Activated naive CD8-positive, alpha-beta T cell treated with anti-CD3 and anti-CD28 coated beads, Interleukin-2, amount 50 U/mL, for 16 hours (primary cell): ENCODE measurements at regions not wholly inside any gene's neighbourhood (a gene's known extent, or its start where the extent isn't known, plus 50 kb on each side); places are given as distances from the start of the nearest gene placed in this dataset.
"Not testable (repeated sequence)": the region's sequence is repeated elsewhere in the genome, so short reads cannot be mapped to it uniquely, and the experiment has no call there.

Source experiments
- DNase-seq: peaks from one replicate; pipeline ENCODE4 v3.0.0-alpha.2; 2020; ENCODE audit warnings: low read depth, low spot score

DNA sequence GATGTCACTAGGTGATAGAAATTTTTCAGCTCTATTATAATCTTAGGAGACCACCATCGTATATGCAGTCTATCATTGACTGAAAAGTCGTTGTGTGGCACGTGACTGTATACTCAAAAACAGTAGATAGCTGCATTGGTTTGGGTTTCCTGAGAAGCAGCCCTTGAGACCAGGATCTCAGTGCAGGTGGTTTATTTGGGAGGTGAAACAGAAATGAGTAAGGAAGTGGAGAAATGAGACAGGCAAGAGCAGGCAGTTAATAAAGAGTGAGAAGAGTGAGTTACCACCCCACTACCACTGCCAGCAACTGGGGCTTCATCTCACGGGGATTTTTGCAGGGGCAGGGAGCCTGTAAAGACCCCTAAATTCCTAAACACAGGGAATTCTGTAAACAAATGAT lies 221.0 kb downstream of the SHQ1 start:
- DNase-seq = no peak

DNA sequence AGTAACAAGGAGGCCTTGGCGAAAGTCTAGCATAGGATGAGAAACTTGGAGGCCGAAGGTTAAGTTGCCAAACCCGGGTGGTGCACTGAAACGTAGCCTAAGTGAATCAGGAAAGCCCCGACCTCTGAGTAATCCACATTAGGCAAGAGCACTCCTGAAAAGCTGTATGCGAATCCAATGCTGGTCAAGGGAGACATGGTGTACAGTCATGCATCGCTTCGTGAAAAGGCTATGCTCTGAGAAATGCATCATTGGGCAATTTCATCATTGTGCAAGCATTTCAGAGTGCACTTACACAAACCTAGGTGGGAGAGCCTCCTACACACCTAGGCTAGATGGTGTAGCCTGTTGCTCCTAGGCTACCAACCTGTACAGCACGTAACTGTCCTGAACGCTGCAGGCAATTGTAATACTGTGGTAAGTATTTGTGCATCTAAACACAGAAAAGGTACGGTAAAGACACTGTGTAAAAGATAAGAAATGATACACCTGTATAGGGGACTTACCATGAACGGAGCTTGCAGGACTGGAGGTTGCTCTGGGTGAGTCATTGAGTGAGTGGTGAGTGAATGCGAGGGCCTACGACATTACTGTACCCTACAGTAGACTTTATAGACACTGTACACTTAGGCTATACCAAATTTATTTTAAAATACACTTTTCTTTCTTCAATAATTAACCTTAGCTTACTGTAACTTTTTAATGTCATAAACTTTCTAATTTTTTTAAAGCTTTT lies 222.5 kb downstream of the SHQ1 start:
- DNase-seq = no peak

DNA sequence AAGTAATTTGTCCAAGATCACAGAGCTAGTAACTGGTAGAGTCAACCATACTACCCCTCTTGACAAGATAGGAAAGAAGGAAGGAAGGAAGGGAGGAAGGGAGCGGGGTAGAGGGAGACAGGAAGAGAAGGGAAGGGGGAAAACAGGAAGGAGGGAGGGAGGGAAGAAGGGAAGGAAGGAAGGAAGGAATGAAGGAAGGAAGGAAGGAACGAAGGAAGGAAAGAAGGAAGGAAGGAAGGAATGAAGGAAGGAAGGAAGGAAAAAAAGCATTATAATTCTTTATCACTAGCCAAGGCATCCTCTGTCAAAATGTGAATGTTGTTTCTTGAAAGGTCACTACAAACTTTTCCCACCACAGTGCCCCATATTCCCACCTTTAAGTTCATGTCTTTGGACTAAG lies 223.6 kb downstream of the SHQ1 start:
- DNase-seq = no peak

DNA sequence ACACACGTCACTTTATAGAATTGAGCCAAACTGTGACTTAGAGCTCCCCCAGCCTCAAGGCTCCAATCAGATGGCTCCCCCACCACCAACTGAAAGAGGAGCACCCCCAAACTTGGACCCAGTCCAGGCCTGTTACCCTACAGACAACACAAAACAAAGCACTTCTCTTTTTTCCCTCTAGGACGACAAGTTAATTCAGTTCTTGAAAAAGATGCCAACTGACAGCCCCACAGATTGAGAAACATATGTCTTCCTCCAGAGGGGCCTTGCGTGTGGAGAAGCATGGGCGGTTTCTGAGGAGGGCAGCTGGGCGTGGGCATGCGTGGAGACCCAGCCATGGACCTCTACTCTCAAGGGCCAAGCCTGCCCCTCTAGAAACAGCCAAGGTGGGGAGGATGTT lies 229.5 kb downstream of the SHQ1 start:
- no peak for DNase-seq

DNA sequence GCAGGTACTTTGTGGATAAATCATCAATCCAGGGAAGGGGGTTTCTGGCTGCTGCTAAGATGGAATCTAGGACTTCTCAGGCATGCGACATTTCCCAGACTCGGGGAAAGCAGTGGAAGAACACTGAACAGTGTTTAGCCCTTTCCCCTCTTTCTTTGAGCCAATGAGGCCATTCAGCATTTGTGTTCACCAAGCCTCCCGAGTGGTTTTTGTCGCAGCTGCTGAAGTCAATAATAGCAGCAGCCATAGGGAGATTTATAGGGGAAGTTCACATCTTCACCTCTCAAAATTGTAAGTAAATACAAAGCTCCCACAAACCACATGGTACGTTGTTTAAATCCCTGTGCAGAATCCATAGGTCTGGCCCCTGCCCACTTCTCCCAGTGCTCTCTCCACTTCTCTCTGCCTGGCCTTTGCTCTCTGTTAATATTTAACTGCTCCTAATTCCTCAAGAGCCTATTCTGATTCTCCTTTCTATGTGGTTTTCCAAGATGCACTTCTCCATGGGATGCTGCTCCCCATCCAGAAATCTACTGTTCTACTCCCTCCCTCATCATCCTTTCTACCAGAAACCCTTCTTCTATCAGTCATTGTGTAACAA lies 230.7 kb downstream of the SHQ1 start:
- DNase-seq = no peak

DNA sequence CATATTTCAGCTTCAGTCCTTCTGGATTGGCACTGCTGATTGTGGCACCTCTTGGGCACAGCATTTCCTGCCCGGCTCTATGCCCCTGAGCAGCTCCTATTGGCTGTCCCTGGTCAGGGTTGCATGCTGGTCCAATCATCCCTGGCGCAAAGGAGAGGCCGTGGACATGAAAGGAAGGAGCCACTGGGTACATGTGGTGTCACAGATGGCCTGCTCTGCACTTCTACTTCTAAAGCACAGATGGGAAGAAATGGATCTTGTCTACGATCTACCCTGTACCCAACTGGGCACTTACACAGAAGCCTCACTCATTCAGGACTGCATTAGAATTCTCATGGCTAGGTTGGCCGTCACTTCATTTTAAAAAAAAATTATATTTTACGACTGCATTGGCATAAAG lies 232.5 kb downstream of the SHQ1 start:
- DNase-seq = no peak

DNA sequence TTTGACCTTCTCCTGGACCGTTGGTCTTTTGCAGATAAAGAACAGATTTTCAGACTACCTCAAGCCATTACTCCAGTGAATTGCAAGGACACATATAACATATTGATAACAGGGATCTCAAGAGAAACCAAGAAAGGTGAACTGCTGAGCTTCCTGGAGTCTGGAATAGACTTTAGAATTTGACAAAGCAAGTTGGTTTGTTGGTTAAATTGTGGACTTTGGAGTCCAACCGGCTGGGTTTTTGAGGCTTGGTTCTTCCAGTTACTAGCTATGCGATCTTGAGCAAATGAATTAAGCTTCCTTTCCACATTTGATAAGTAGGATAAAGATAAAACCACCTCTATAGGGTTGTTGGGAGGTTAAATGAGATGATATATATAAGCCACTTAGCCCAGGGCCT lies 233.1 kb downstream of the SHQ1 start:
- no peak for DNase-seq

DNA sequence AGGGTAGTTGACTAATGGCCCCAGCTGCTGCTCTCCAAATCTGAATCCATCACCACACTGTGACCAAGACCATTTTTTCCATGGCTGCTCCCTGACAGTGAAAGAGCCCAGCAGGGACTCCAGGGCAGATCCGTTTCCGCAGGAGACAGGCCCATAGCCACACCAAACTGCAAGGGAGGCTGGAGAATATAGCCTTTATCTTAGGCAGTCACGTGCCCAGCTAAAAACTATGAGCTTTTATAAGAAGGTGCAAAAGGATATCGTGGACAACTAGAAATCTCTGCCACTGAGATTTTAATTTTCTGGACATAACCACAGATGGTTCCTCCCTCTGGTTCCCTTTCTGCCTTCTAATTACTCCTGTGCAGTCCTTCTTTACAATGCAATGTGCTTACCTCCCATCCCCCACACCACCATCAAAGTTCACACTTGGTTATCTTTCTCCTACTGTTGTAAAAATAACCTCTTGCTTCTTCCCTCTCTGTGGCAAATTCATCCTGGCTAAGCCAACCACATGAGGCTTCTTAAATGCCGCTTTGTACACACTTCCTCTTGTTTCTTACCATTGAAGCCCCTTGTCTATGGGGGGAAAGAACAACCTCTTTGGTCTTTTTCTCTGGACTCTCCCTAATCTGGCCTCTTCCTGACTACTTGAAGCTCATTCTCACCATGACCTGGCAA lies 233.7 kb downstream of the SHQ1 start:
- DNase-seq = no peak

DNA sequence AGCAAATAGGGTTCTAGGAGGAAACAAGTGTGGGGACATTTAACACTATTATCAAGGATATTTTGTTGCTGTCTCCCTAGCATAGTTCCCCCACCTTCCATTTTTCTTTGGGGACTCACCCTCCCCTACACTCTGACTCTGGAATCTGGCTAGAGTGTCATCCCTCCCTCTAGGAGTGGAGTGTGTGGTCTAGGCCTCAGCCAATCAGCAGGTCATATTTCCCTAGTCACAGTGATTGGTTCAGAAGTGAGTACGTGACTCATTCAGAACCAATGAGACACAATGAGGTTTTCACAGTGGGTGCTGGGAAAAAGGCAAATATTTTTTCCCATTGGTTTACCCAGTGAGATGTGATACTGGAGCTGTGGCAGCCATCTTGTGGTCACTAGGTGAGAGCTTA lies 234.4 kb downstream of the SHQ1 start:
- no peak for DNase-seq

DNA sequence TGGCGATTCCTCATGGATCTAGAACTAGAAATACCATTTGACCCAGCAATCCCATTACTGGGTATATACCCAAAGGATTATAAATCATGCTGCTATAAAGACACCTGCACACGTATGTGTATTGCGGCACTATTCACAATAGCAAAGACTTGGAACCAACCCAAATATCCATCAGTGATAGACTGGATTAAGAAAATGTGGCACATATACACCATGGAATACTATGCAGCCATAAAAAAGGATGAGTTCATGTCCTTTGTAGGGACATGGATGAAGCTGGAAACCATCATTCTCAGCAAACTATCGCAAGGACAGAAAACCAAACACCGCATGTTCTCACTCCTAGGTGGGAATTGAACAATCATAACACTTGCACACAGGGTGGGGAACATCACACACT lies 239.1 kb downstream of the SHQ1 start:
- DNase-seq = not testable (repeated sequence)

DNA sequence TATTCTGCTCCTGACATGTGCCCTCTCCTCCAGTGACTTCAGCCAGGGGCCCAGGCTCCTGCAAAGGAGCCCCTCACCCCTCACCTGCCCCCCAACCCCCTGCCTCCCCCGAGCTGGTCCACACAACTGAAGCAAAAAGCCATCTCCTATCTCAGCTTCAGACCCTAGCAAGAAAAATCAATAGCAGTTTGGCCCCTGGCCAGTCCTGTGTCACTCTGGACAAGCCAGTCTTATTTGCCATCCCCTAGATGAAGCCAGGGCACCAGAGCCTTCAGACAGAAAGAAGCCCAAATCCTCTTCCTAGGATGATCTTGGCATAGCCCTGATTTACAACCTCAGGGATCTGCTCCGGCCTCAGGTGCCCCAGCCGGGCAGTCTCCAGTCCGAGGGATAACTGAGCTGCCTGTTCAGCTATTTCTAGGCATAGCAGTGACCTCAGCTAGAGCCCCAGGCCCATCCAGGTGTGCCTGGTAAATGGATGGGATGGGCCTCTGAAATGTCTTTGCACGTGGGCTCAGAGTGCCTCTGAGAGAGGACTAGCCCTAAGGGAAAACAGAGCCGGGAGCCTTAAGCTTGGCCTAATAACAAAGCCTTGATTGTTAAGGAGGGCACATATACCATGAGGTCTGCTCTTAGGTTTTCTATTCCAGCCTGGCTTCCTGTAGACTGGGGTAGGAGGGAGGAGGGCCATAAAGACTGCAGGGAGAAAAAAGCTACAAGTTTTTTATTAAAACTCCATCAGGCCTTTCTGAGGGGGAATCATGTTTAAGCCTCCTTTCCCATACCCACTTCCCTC lies 242.0 kb downstream of the SHQ1 start:
- DNase-seq = no peak

DNA sequence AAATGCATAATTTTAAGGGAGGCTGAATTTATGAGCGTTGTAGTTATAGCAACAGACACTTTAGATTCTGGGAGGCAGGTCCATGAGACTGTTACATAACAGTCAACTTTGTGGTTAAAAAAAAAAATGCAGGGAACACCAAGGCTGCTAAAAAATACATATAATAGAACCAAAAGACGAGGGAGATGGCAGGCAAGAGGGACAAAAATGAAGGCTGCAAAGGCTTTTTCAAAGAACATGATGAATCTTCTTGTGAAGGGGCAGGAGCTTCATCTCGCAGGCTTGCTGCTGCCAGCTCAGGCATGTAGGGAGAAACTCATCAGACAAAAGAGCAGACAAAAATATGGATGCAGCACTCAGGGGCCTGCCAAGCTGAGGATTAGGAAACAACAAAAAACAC lies 243.9 kb downstream of the SHQ1 start:
- no peak for DNase-seq

DNA sequence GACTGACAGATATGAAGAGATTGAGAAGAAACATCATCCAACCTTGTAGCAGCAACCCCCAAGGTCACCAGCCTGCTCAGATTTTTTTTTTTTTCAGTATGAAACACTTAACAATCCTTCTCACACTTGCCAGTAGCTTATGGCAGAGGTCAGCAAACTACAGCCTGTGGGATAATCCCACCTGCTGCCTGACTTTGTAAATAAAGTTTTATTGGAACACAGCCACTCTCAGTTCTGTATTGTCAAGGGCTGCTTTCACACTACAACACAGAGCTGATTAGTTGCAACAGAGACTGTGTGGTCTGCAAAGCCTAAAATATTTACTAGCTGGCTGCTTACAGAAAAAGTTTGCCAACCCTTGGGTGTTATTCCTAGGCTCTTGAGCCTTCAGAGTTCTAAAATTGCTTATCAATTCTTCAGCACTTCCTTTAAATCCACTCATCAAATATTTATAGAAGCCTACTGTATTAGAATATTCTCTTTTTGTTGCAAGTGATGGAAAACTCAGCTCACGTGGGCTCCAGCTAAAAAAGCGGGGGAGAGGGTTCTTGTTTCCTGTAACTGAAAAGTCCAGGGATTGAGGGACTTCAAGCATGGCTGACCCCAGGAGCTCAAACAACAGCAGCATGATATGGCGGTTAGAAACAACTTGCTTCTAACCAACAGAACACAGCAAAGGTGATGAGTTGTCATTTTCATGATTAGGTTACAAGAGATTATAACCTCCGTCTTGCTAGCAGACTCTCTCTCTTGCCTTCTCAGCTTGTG lies 246.1 kb downstream of the SHQ1 start:
- DNase-seq = no peak

DNA sequence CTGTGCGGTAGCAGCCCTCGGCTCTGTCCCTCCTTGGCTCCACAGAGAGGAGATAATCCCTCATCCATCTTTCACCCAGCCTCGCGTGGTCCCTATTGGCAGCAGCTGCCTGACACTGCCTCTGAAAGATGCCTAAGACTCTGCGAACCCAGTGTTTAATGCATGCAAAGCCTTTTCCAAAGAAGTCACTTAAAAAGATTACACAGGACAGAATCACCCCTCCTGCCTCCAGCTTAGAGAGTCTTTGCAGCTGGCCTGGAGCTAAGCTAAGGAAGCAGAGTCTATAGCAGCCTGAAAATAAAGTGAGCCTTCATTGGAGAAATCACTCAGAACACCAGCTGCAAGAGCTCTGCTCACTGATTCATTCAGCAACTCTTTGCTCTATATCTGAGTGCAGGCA lies 247.2 kb downstream of the SHQ1 start:
- no peak for DNase-seq

DNA sequence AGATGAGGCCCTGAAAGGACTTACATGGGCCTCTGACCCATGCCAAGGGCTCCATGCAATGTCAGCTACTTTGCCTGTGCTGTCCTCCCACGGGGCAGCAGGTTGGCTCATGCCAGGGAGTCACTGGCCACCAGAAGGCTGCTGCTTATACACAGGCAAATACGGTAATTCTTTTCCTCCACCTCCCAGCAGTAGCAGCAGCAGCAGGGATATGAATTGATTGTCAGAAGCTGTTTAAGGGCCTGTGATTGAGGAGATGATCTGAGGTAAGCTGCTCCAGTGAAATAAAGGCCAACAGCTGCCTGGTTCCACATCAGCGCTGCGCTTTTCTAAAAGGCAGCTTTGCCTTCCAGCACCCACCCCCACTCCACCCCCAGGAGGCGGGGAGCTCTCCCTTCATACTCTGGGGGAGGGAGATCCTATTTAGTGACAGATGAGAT lies 250.5 kb downstream of the SHQ1 start:
- no peak for DNase-seq

DNA sequence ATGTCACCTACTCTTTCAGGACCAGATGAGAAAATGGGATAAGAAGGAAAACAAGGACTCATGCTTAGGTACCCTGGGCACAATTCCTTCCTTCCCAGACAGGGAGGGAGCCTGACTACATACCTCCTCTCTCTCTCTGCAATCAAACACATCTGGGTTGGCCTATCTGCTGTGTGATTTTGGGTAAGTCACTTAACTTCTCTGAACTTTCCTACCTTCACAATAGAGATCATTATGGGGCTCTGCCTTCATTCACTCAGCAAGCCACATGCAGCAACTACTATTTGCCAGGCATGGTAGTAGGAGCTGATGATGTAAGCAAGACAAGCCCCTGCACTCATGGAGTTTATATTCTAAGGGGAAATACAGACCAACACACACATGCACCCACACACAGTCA lies 251.2 kb downstream of the SHQ1 start:
- DNase-seq = no peak

DNA sequence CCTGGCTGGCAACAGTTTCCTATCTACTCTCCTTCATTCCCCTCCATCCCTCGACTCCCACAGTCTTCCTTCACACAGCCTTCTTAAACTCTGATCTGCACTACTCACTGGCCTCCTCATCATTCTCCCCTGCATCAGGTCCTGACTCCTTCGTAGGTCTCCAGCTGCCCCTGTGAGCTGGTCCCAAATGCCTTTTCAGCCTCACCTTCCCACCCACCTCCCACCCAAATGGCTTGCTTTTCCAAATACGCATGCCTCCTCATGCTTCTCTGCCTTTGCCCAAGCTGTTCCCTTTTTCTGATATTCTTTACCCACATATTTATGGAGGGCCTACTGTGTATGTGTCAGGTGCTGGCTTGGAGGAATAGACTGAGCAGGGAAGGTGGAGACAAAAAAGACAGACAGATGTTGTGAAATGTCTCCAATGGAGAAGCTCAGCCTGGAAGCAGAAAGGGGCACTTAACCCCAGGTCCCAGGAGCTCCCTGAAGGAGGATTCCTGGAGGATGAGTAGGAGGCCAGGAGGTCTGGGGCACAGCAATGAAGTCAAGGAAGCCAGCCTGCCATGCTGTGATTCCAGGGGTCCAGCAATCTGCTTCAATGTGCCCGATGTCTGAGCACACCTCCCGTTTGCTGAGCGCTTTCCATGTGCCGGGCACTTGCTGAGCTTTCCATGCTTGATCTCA lies 252.2 kb downstream of the SHQ1 start:
- no peak for DNase-seq

DNA sequence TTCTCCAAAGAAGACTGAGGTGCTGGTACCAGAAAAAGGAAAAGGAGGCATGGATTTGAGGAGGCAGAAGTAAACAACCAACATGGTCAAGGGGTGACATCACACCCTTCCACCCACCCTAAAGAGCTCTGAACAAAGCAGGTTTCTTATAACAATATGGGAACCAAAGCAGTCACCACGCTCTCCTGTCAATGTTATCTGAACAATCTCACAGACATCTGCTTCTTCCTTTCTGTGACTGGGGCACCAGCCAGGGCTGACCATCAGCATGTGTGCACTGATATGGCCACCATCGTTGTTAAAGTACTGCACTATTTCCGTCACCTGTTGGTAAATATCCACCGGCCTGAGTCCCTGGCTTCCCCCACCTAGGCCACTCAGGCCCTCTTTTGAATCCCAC lies 252.9 kb downstream of the SHQ1 start:
- DNase-seq = no peak

DNA sequence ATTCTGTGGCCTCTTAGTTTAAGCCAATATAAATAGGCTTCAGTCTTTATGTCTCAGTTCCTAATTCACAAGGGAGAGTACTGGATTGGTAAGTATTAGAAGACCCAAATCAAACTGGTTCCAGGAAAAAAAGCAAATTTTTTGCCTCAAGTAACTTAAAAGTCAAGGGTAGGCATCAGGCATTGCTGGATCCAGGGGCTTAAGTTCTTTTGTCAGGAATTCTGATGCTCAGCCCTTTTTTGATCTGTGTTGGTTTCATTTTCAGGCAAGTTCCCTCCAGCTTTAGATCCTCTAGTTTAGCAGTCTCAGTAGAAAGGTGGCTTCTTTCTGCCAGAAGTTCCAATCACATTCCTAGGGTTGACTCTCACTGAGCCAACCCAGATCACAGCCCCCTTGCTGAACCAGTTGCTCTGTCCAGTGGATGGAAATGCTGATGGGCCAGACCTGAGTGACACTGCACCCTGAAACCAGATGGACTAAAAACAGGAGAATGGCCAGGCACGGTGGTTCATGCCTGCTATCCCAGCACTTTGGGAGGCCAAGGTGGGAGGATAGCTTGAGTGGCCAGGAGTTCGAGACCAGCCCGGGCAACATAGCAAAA lies 253.5 kb downstream of the SHQ1 start:
- DNase-seq = no peak

DNA sequence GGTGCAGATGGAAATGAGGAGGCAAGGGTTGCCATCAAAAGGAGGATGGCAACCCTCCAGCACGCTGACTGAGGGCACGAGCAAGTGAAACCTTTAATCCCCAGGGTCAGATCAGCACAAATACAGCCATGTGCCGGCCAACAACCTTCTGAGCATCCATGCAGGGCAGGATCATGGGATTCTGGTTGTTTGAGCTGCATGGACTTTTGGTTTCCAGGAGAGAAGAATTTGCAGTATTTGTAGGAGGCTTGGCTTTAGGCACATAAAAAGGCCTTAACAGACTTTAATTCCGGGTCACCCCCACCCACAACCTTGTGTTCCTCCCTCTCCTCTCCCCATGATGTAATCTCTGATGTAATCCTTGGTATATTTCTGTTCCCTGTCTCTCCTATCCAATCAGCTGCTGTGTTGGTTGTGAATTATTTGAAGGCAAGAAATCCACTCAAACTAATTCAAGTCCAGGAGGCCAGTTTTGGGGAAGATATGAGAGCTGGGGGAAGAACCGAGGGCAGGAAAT lies 254.3 kb downstream of the SHQ1 start:
- no peak for DNase-seq
